PC-9 (cell line): ENCODE measurements at regions not wholly inside any gene's neighbourhood (a gene's known extent, or its start where the extent isn't known, plus 50 kb on each side); places are given as distances from the start of the nearest gene placed in this dataset.

Source experiments
- BruUV-seq: library from RNA; stranded (reverse); fragments of 400-500 nt; replicated peaks from 2 replicates; lab custom pipeline; 2021; lab: Mats Ljungman, UMichigan
- CTCF ChIA-PET: fragments of 300-600 bp; sonication (Branson Sonifier 250); formaldehyde crosslinking; loops from one replicate; lab custom pipeline; 2022; ENCODE audit warnings: antibody characterized with exemption; lab: Charles Lee
- POLR2A ChIA-PET: fragments of 300-600 bp; sonication (Branson Sonifier 250); formaldehyde crosslinking; loops from one replicate; lab custom pipeline; 2022; ENCODE audit warnings: antibody characterized with exemption; ENCODE audit not compliant: unreplicated experiment; lab: Charles Lee
- DNase-seq, 2 experiments: peaks; one replicate each; pipeline versions ENCODE4 v3.0.0 to v3.0.0-alpha.2; 2015 to 2022; ENCODE audit warnings: mixed read lengths in 1 of 2
- H2AFZ ChIP-seq: fragments of 200-600 bp; sonication (generic); 2 replicates; pipeline ENCODE4 v1.8.1; 2017; ENCODE audit warnings: antibody characterized with exemption
- H3F3A ChIP-seq: fragments of 200-600 bp; sonication (generic); 2 replicates; pipeline ENCODE4 v1.8.1; 2017; ENCODE audit warnings: antibody characterized with exemption, mild to moderate bottlenecking, low read depth; ENCODE audit not compliant: insufficient read depth
- H3K27ac ChIP-seq: fragments of 200-600 bp; sonication (generic); 2 replicates; pipeline ENCODE4 v1.6.1; 2016; ENCODE audit warnings: mixed run types
- H3K27me3 ChIP-seq: fragments of 200-600 bp; sonication (generic); 2 replicates; pipeline ENCODE4 v1.6.1; 2016; ENCODE audit warnings: low read depth, mixed run types; ENCODE audit not compliant: insufficient read depth
- H3K36me3 ChIP-seq: fragments of 200-600 bp; sonication (generic); 2 replicates; pipeline ENCODE4 v1.6.1; 2016; ENCODE audit warnings: low read depth, mixed run types
- H3K4me1 ChIP-seq: fragments of 200-600 bp; sonication (generic); replicated peaks from 2 replicates; pipeline ENCODE4 v1.6.1; 2016; ENCODE audit warnings: mixed run types; ENCODE audit not compliant: insufficient read depth
- H3K4me2 ChIP-seq: fragments of 200-600 bp; sonication (generic); 2 replicates; pipeline ENCODE4 v1.6.1; 2017; ENCODE audit warnings: mixed run types
- H3K4me3 ChIP-seq: fragments of 200-600 bp; sonication (generic); 2 replicates; pipeline ENCODE4 v1.6.1; 2016; ENCODE audit warnings: mixed run types
- H3K79me2 ChIP-seq: fragments of 200-600 bp; sonication (generic); 2 replicates; pipeline ENCODE4 v1.6.1; 2017; ENCODE audit warnings: low read depth, mixed run types
- H3K9me2 ChIP-seq: fragments of 200-600 bp; sonication (generic); 2 replicates; pipeline ENCODE4 v1.8.1; 2017; ENCODE audit warnings: mild to moderate bottlenecking; ENCODE audit not compliant: insufficient read depth
- H3K9me3 ChIP-seq: fragments of 200-600 bp; sonication (generic); 2 replicates; pipeline ENCODE4 v1.8.1; 2016; ENCODE audit warnings: low read depth; ENCODE audit not compliant: insufficient read depth
- H4K20me1 ChIP-seq: fragments of 200-600 bp; sonication (generic); 2 replicates; pipeline ENCODE4 v1.8.1; 2017; ENCODE audit not compliant: insufficient read depth
- CTCF ChIP-seq: fragments of 200-600 bp; sonication (generic); conservative IDR thresholded peaks from 2 replicates; pipeline ENCODE4 v1.6.1; 2017; ENCODE audit warnings: mixed run types, antibody characterized with exemption, mild to moderate bottlenecking, moderate library complexity
- EZH2 ChIP-seq: fragments of 200-600 bp; sonication (generic); IDR thresholded peaks from 2 replicates; pipeline ENCODE4 v1.8.0; 2017; ENCODE audit warnings: antibody characterized with exemption, low read depth
- intact Hi-C: fragments of 100-400 bp; cut with micrococcal nuclease; formaldehyde crosslinking; loops from one replicate; pipeline ENCODE4 v1.10.0; 2022; ENCODE audit not compliant: unreplicated experiment

GRCh38 chr17:74037320-74037719, 166.2 kb upstream of the RPL38 start:
- no peaks in the 10 kb centered on the region for H3K9me3 ChIP-seq
- ChIA-PET POLR2A (no interaction called here), CTCF (no interaction called here)
- H3K4me1 ChIP-seq: no peaks in the 10 kb centered on the region
- no peaks in the 10 kb centered on the region for H3K9me2 ChIP-seq
- intact Hi-C loops: no loop called here
- H3K27me3 ChIP-seq: peaks cover 92% of the 10 kb centered on the region
- no peak overlapping the region for H3K27ac ChIP-seq
- H3K4me2 ChIP-seq: no peak overlapping the region
- H2AFZ ChIP-seq: no peak overlapping the region
- TF ChIP-seq EZH2 (no peak), CTCF (no peak)
- H3F3A ChIP-seq: no peaks in the 10 kb centered on the region
- H3K36me3 ChIP-seq: no peaks in the 10 kb centered on the region
- no TSS peak for BruUV-seq
- H3K4me3 ChIP-seq: no peak overlapping the region
- no peaks in the 10 kb centered on the region for H4K20me1 ChIP-seq
- no peaks in the 10 kb centered on the region for H3K79me2 ChIP-seq
- no peak for DNase-seq

- no peaks in the 10 kb centered on the region for H3F3A ChIP-seq
- H3K27ac ChIP-seq: no peak overlapping the region
- H3K4me1 ChIP-seq: no peaks in the 10 kb centered on the region
- intact Hi-C loops: no loop called here
- POLR2A ChIA-PET: no interaction called here
- H3K27me3 ChIP-seq: peaks cover 74% of the 10 kb centered on the region
- TF ChIP-seq EZH2 (no peak), CTCF (no peak)
- H3K9me2 ChIP-seq: no peaks in the 10 kb centered on the region
- H3K36me3 ChIP-seq: no peaks in the 10 kb centered on the region
- no peak overlapping the region for H3K4me3 ChIP-seq
- DNase-seq: no peak
- H3K4me2 ChIP-seq: no peak overlapping the region
- H4K20me1 ChIP-seq: no peaks in the 10 kb centered on the region
- H2AFZ ChIP-seq: no peak overlapping the region
- CTCF ChIA-PET: no interaction called here
- no peaks in the 10 kb centered on the region for H3K79me2 ChIP-seq
- BruUV-seq: no TSS peak
- 0 out of 2 replicates have a peak, but pooled peaks cover 2% of the 10 kb centered on the region for H3K9me3 ChIP-seq
These were observed 163.2 kb upstream of the RPL38 start for GRCh38 chr17:74040291-74040690.

GRCh38 chr17:74040729-74041128, 162.7 kb upstream of the RPL38 start:
- POLR2A ChIA-PET: no interaction called here
- H3K4me2 ChIP-seq: no peak overlapping the region
- CTCF ChIA-PET: no interaction called here
- peaks cover 74% of the 10 kb centered on the region for H3K27me3 ChIP-seq
- 0 out of 2 replicates have a peak, but pooled peaks cover 2% of the 10 kb centered on the region for H3K9me3 ChIP-seq
- no peak for DNase-seq
- no peak overlapping the region for H2AFZ ChIP-seq
- no TSS peak for BruUV-seq
- no peaks in the 10 kb centered on the region for H3F3A ChIP-seq
- no peaks in the 10 kb centered on the region for H3K36me3 ChIP-seq
- no peaks in the 10 kb centered on the region for H3K79me2 ChIP-seq
- H3K4me3 ChIP-seq: no peak overlapping the region
- H3K27ac ChIP-seq: no peak overlapping the region
- H4K20me1 ChIP-seq: no peaks in the 10 kb centered on the region
- TF ChIP-seq EZH2: no peak
- no peak for TF ChIP-seq CTCF
- no peaks in the 10 kb centered on the region for H3K9me2 ChIP-seq
- H3K4me1 ChIP-seq: no peaks in the 10 kb centered on the region
- intact Hi-C loops: no loop called here
